ENCODE measurements at regions not wholly inside any gene's neighbourhood (a gene's known extent, or its start where the extent isn't known, plus 50 kb on each side); places are given as distances from the start of the nearest gene placed in this dataset.

DNA sequence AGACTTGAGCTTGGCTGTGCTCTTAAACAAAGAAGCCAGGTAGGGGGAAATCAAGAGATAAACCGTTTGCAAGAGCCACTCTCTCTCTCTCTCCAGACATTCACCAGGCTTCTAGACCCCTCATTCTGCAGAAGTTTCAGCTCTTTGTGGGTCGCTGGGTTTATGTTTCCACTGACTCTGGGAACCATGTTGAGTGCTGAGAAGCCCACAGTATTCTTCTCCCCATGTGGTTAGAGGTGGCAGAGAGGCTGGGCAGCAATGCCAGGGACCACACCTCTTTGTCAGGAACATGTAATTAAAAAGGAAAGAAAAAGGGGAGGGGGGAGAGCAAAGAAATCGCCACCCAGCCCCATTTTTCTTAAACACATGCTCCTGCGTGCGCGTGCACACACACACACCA lies 154.8 kb upstream of the SOX9 start:
- ChIA-PET CTCF (no interaction called here), POLR2A (no interaction called here)
- DNase-seq = no peak
- Mint-ChIP-seq H3K27ac (no peak overlapping the region), H3K4me3 (no peak overlapping the region), H3K9me3 (peaks cover 3% of the 10 kb centered on the region), H3K4me1 (ENCODE audit: low read depth) (no peaks in the 10 kb centered on the region), H3K27me3 (no peaks in the 10 kb centered on the region), H3K36me3 (ENCODE audit: low read depth) (no peaks in the 10 kb centered on the region)
- TF ChIP-seq, protein P1, sequence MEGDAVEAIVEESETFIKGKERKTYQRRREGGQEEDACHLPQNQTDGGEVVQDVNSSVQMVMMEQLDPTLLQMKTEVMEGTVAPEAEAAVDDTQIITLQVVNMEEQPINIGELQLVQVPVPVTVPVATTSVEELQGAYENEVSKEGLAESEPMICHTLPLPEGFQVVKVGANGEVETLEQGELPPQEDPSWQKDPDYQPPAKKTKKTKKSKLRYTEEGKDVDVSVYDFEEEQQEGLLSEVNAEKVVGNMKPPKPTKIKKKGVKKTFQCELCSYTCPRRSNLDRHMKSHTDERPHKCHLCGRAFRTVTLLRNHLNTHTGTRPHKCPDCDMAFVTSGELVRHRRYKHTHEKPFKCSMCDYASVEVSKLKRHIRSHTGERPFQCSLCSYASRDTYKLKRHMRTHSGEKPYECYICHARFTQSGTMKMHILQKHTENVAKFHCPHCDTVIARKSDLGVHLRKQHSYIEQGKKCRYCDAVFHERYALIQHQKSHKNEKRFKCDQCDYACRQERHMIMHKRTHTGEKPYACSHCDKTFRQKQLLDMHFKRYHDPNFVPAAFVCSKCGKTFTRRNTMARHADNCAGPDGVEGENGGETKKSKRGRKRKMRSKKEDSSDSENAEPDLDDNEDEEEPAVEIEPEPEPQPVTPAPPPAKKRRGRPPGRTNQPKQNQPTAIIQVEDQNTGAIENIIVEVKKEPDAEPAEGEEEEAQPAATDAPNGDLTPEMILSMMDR (IDR thresholded peaks at IDR 0.05) = no peak
- no peak for ATAC-seq
- intact Hi-C loops (cut with micrococcal nuclease) = no loop called here

DNA sequence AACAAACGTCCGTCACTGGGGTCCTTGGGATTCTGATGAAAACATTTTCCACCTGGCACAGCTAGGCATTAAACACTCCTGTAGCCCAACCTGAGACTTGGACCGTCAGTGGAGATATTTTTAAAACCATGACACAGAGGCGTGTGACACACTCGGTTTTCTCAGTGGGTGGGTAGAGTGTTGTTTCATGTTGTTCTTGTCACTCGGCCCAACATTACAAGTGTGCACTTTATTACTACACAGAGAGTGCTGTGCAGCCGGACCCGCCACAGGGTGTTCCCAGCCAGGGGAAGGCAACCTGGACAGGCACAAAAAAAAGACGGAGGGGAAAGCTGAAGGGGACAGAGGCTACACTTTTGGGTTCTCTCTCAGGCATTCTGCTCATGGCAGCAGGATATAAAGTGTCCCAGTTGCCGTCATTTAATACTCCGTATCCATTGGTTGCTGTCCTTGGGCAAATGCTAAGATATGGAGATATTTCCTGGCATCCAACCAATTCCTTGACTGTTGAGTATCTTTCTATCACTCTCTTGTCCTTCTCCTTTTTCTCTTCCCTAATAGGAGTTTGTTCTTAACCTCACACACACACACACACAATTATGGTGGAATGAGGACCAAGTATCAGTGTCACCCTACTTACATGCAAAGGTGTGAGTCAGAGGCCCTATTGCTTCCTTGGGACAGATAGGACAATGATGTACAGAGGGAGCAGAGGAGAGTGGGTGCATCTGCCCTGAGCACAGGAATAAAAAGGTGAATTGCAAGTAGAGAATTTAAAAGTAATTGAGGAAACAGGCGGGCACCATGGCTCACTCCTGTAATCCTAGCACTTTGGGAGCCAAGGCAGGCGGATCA lies 154.1 kb upstream of the SOX9 start:
- no peaks in the 10 kb centered on the region for H3K27me3 Mint-ChIP-seq
- peaks cover 3% of the 10 kb centered on the region for H3K9me3 Mint-ChIP-seq
- DNase-seq (no peak), ATAC-seq (no peak)
- no peak overlapping the region for H3K4me3 Mint-ChIP-seq
- ChIA-PET CTCF (no interaction called here), POLR2A (no interaction called here)
- TF ChIP-seq, protein P1 (IDR thresholded peaks at IDR 0.05) = no peak
- no peak overlapping the region for H3K27ac Mint-ChIP-seq
- no peaks in the 10 kb centered on the region for H3K4me1 Mint-ChIP-seq (ENCODE audit: low read depth)
- intact Hi-C loops (cut with micrococcal nuclease) = no loop called here
- H3K36me3 Mint-ChIP-seq (ENCODE audit: low read depth) = no peaks in the 10 kb centered on the region

DNA sequence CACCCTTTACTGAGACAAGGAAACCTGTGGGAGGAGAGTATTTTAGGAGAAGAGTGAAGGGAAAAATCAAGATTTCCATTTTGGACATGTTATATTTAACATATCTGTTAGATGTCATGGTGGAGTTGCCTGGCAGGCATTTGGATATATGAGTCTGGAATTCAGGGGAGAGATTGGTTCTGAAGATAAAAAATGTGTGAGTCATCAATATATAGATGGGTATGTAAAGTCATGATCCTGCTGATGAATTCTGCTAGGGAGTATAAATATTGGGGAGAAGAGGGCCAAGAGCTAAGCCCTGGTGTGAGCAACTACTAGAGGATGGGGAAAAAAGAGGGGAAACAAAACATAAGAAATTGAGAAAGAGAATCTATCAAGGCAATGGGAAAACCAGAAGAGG lies 151.3 kb upstream of the SOX9 start:
- ATAC-seq (no peak), DNase-seq (no peak)
- ChIA-PET POLR2A (no interaction called here), CTCF (no interaction called here)
- TF ChIP-seq, protein P1 (IDR thresholded peaks at IDR 0.05) = no peak
- intact Hi-C loops (cut with micrococcal nuclease) = no loop called here
- Mint-ChIP-seq H3K9me3 (no peaks in the 10 kb centered on the region), H3K4me3 (no peak overlapping the region), H3K27me3 (no peaks in the 10 kb centered on the region), H3K36me3 (ENCODE audit: low read depth) (no peaks in the 10 kb centered on the region), H3K4me1 (ENCODE audit: low read depth) (no peaks in the 10 kb centered on the region), H3K27ac (no peak overlapping the region)

DNA sequence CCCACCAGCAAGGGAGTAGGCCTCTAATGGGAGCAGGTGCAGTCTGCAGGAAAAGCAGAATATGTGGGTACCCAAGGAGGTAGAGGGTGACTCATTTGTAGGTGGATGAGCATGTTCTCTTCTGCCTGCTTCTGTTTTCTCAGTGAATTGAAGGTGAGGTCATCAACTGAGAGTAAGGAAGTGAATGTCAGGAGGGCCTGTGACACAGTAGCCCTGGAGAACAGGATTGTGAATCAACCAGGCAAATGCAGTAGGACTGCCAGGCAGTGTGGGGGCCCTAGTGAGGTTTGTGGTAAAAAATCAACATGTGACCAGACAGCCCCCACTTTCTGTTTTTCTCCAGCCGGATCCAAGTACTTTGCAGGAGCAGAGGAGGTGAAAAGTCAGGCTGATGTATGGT lies 150.5 kb upstream of the SOX9 start:
- intact Hi-C loops (cut with micrococcal nuclease) = no loop called here
- Mint-ChIP-seq H3K27ac (no peak overlapping the region), H3K4me1 (ENCODE audit: low read depth) (no peaks in the 10 kb centered on the region), H3K9me3 (no peaks in the 10 kb centered on the region), H3K4me3 (no peak overlapping the region), H3K36me3 (ENCODE audit: low read depth) (no peaks in the 10 kb centered on the region), H3K27me3 (peaks cover 2% of the 10 kb centered on the region)
- DNase-seq = no peak
- ChIA-PET CTCF (no interaction called here), POLR2A (no interaction called here)
- TF ChIP-seq, protein P1 (IDR thresholded peaks at IDR 0.05) = no peak
- ATAC-seq = no peak

DNA sequence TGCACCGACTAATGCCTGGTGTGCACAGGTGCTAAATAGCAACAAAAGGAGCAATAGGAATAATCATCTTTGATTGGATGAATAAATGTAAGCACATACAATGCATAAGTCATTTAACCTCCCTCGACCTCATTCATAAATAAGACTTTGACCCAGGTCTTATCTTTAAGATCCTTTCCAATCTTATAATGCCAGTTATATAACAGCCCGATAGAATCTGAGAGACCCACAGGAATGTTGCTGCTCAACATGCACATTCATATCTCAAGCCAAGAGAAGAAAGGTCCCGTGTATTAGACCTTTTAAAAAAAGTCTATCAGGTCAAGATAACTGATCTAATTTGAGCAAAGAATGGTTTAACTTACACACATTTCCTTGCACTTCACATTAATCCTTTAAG lies 146.8 kb upstream of the SOX9 start:
- peaks cover 1% of the 10 kb centered on the region for H3K9me3 Mint-ChIP-seq
- TF ChIP-seq, protein P1 (IDR thresholded peaks at IDR 0.05) = no peak
- ChIA-PET CTCF (no interaction called here), POLR2A (no interaction called here)
- H3K27me3 Mint-ChIP-seq = peaks cover 3% of the 10 kb centered on the region
- DNase-seq = no peak
- no peaks in the 10 kb centered on the region for H3K4me1 Mint-ChIP-seq (ENCODE audit: low read depth)
- ATAC-seq = no peak
- intact Hi-C loops (cut with micrococcal nuclease) = no loop called here
- H3K4me3 Mint-ChIP-seq = no peak overlapping the region
- H3K27ac Mint-ChIP-seq = no peak overlapping the region
- no peaks in the 10 kb centered on the region for H3K36me3 Mint-ChIP-seq (ENCODE audit: low read depth)

Measured in activated CD8-positive, alpha-beta T cell treated with anti-CD3 and anti-CD28 coated beads for 36 hours (primary cell).